H1 (cell line): ENCODE measurements at regions not wholly inside any gene's neighbourhood (a gene's known extent, or its start where the extent isn't known, plus 50 kb on each side); places are given as distances from the start of the nearest gene placed in this dataset.

ENCODE experiments used
- CTCF ChIA-PET: fragments of 300-600 bp; sonication (Branson Sonifier 250); formaldehyde crosslinking; loops from one replicate; lab custom pipeline; 2021; ENCODE audit not compliant: partially characterized antibody; lab: Charles Lee
- POLR2A ChIA-PET: fragments of 300-600 bp; sonication (Branson Sonifier 250); formaldehyde crosslinking; loops from one replicate; lab custom pipeline; 2021; ENCODE audit warnings: inconsistent platforms; ENCODE audit not compliant: partially characterized antibody; lab: Charles Lee
- DNase-seq, 2 experiments: peaks; one replicate each; pipeline versions ENCODE4 v3.0.0 to v3.0.0-alpha.2; 2010 to 2022; ENCODE audit warnings: low spot score in 2 of 2, low read depth in 1 of 2, mixed read lengths in 1 of 2
- FAIRE-seq: peaks from 2 replicates; lab custom pipeline; 2011; peaks lifted over from hg19 to GRCh38; lab: Jason Lieb, UNC
- H2AFZ ChIP-seq: 2 replicates; pipeline ENCODE4 v1.8.1; 2012; ENCODE audit warnings: low read length, inconsistent platforms
- H2AK5ac ChIP-seq: 2 replicates; pipeline ENCODE4 v1.6.1; 2013; ENCODE audit warnings: low read depth, low read length
- H2BK120ac ChIP-seq: replicated peaks from 2 replicates; pipeline ENCODE3; 2013; ENCODE audit warnings: low read depth, low read length, inconsistent platforms
- H2BK12ac ChIP-seq: 2 replicates; pipeline ENCODE4 v1.6.1; 2013; ENCODE audit warnings: low read depth, low read length
- H2BK15ac ChIP-seq: 2 replicates; pipeline ENCODE4 v1.6.1; 2013; ENCODE audit warnings: low read length
- H2BK20ac ChIP-seq: 2 replicates; pipeline ENCODE4 v1.6.1; 2013; ENCODE audit warnings: low read length
- H2BK5ac ChIP-seq: 2 replicates; pipeline ENCODE4 v1.6.1; 2013; ENCODE audit warnings: low read depth, low read length
- H3K14ac ChIP-seq: 2 replicates; pipeline ENCODE4 v1.6.1; 2013; ENCODE audit warnings: inconsistent platforms; ENCODE audit not compliant: insufficient read length
- H3K18ac ChIP-seq: 2 replicates; pipeline ENCODE4 v1.6.1; 2013; ENCODE audit warnings: low read length; ENCODE audit errors: extremely low read depth
- H3K23ac ChIP-seq: 2 replicates; pipeline ENCODE4 v1.6.1; 2013; ENCODE audit warnings: inconsistent platforms; ENCODE audit not compliant: insufficient read length
- H3K23me2 ChIP-seq: 2 replicates; pipeline ENCODE4 v1.6.1; 2013; ENCODE audit warnings: low read depth, low read length
- H3K27ac ChIP-seq: 2 replicates; pipeline ENCODE4 v1.6.1; 2011; ENCODE audit warnings: low read depth, low read length, inconsistent platforms
- H3K27me3 ChIP-seq, 4 experiments: replicated peaks in 1 of 4; 1 replicate in 1 of 4; 2 replicates in 3 of 4; pipeline versions ENCODE4 v1.6.1 to v1.8.1; 2011 to 2013; ENCODE audit warnings: low read length in 3 of 4, mild to moderate bottlenecking in 3 of 4, inconsistent platforms in 2 of 4, mixed read lengths in 2 of 4, moderate library complexity in 1 of 4; ENCODE audit not compliant: control insufficient read depth in 3 of 4, insufficient read depth in 3 of 4; ENCODE audit errors: extremely low read depth in 1 of 4
- H3K36me3 ChIP-seq, 4 experiments: 2 replicates each; pipeline versions ENCODE4 v1.6.1 to v1.8.1; 2011 to 2013; ENCODE audit warnings: mild to moderate bottlenecking in 4 of 4, low read length in 3 of 4, moderate library complexity in 2 of 4, control low read depth in 1 of 4, inconsistent platforms in 1 of 4; ENCODE audit not compliant: insufficient read depth in 4 of 4, control insufficient read depth in 2 of 4
- H3K4ac ChIP-seq: replicated peaks from 2 replicates; pipeline ENCODE3; 2013; ENCODE audit warnings: low read length, low read depth, mixed read lengths, inconsistent platforms; ENCODE audit not compliant: insufficient read length
- H3K4me1 ChIP-seq, 4 experiments: replicated peaks in 1 of 4; 1 replicate in 1 of 4; 2 replicates in 3 of 4; pipeline versions ENCODE4 v1.6.1 to v1.8.1; 2011 to 2013; ENCODE audit warnings: low read length in 3 of 4, inconsistent platforms in 2 of 4, mixed read lengths in 1 of 4; ENCODE audit not compliant: insufficient read depth in 4 of 4, control insufficient read depth in 3 of 4
- H3K4me2 ChIP-seq, 2 experiments: 2 replicates each; pipeline versions ENCODE4 v1.6.1 to v1.8.1; 2011 to 2013; ENCODE audit warnings: low read depth in 2 of 2, low read length in 2 of 2, control low read depth in 1 of 2, inconsistent platforms in 1 of 2, mild to moderate bottlenecking in 1 of 2; ENCODE audit not compliant: insufficient read depth in 1 of 2
- H3K4me3 ChIP-seq, 4 experiments: fragments of 200-600, 300-600 bp in 1 of 4; sonication (generic), shearing (Covaris generic), sonication (Bioruptor Twin) in 1 of 4; 2 replicates each; pipeline versions ENCODE4 v1.5.1 to v1.8.1; 2011 to 2016; ENCODE audit warnings: low read length in 4 of 4, low read depth in 3 of 4, control low read depth in 2 of 4, inconsistent platforms in 2 of 4, mild to moderate bottlenecking in 2 of 4, mixed read lengths in 1 of 4, moderate library complexity in 1 of 4; ENCODE audit not compliant: insufficient read depth in 2 of 4; ENCODE audit errors: extremely low read depth in 1 of 4
- H3K56ac ChIP-seq: replicated peaks from 2 replicates; pipeline ENCODE3; 2013; ENCODE audit warnings: low read depth, mild to moderate bottlenecking, mixed read lengths, low read length, inconsistent platforms; ENCODE audit not compliant: insufficient read length
- H3K79me1 ChIP-seq: 2 replicates; pipeline ENCODE4 v1.6.1; 2013; ENCODE audit warnings: low read depth, low read length, control low read depth
- H3K79me2 ChIP-seq, 2 experiments: 2 replicates each; pipeline versions ENCODE4 v1.6.1 to v1.8.1; 2012 to 2013; ENCODE audit warnings: low read length in 2 of 2, mild to moderate bottlenecking in 2 of 2, inconsistent platforms in 1 of 2; ENCODE audit not compliant: insufficient read depth in 2 of 2, control insufficient read depth in 1 of 2
- H3K9ac ChIP-seq, 4 experiments: replicated peaks in 1 of 4; 1 replicate in 1 of 4; 2 replicates in 3 of 4; pipeline versions ENCODE4 v1.6.1 to v1.8.1; 2011 to 2013; ENCODE audit warnings: low read depth in 3 of 4, low read length in 3 of 4, control low read depth in 2 of 4, mild to moderate bottlenecking in 2 of 4, moderate library complexity in 2 of 4, inconsistent platforms in 1 of 4; ENCODE audit errors: extremely low read depth in 1 of 4
- H3K9me3 ChIP-seq, 2 experiments: 2 replicates each; pipeline versions ENCODE4 v1.6.1 to v1.8.1; 2012 to 2013; ENCODE audit warnings: mild to moderate bottlenecking in 2 of 2, moderate library complexity in 2 of 2, control low read depth in 1 of 2, inconsistent platforms in 1 of 2, low read depth in 1 of 2, low read length in 1 of 2, mixed read lengths in 1 of 2; ENCODE audit not compliant: insufficient read depth in 2 of 2
- H4K20me1 ChIP-seq, 2 experiments: replicated peaks in 1 of 2; 2 replicates each; pipeline versions ENCODE3 to v1.8.1; 2011 to 2013; ENCODE audit warnings: inconsistent platforms in 2 of 2, low read length in 2 of 2, mild to moderate bottlenecking in 1 of 2; ENCODE audit not compliant: insufficient read depth in 2 of 2, control insufficient read depth in 1 of 2
- H4K5ac ChIP-seq: 2 replicates; pipeline ENCODE4 v1.6.1; 2013; ENCODE audit warnings: low read length, low read depth, mixed read lengths, inconsistent platforms; ENCODE audit not compliant: insufficient read length
- H4K8ac ChIP-seq: 2 replicates; pipeline ENCODE4 v1.8.0; 2013; ENCODE audit warnings: mild to moderate bottlenecking, moderate library complexity, low read length, inconsistent platforms; ENCODE audit not compliant: insufficient read depth; ENCODE audit errors: extremely low read depth
- H4K91ac ChIP-seq: replicated peaks from 2 replicates; pipeline ENCODE3; 2013; ENCODE audit warnings: low read length, mixed read lengths, inconsistent platforms; ENCODE audit not compliant: insufficient read length
- POU5F1 ChIP-seq: IDR thresholded peaks from 2 replicates; pipeline ENCODE4 v1.6.1; 2011; ENCODE audit warnings: low read depth, mild to moderate bottlenecking, low read length, moderate library complexity
- SP1 ChIP-seq: IDR thresholded peaks from 2 replicates; pipeline ENCODE4 v1.6.1; 2011; ENCODE audit warnings: low read depth, low read length
- TCF12 ChIP-seq: IDR thresholded peaks from 2 replicates; pipeline ENCODE4 v1.6.1; 2011; ENCODE audit warnings: low read depth, mild to moderate bottlenecking, low read length
- WGBS, 2 experiments: shearing (Covaris generic) in 1 of 2; methylation state at CpG; one replicate each; pipeline versions ENCODE4 v1.1.6 to v1.1.7; 2013 to 2015; ENCODE audit warnings: low lambda C conversion rate in 2 of 2, mixed read lengths in 2 of 2, inconsistent platforms in 1 of 2, low coverage in 1 of 2, missing lambda C conversion rate in 1 of 2; ENCODE audit not compliant: insufficient replicate concordance in 2 of 2, insufficient coverage in 1 of 2, insufficient read length in 1 of 2; ENCODE audit errors: extremely low coverage in 1 of 2, missing lambda C conversion rate in 1 of 2; 5-methylcytosine and 5-hydroxymethylcytosine counted together

GRCh38 chr4:188918787-188919186 lies 779.5 kb downstream of the TRIML1 start:
- H3K9me3 ChIP-seq: 0 out of 4 replicates have a peak, but pooled peaks cover under 1 to 4% of the 10 kb centered on the region in 2 experiments
- no peaks in the 10 kb centered on the region for H3K23me2 ChIP-seq
- TF ChIP-seq POU5F1 (no peak), SP1 (no peak), TCF12 (no peak)
- no peak overlapping the region for H2AK5ac ChIP-seq
- no peak overlapping the region for H4K8ac ChIP-seq
- no peaks in the 10 kb centered on the region for H3K36me3 ChIP-seq
- H2BK15ac ChIP-seq: no peak overlapping the region
- no peak overlapping the region for H2BK20ac ChIP-seq
- H4K5ac ChIP-seq: no peak overlapping the region
- H2BK5ac ChIP-seq: no peak overlapping the region
- H3K23ac ChIP-seq: no peak overlapping the region
- no peak overlapping the region for H2BK12ac ChIP-seq
- no peak overlapping the region for H3K18ac ChIP-seq
- H2AFZ ChIP-seq: no peak overlapping the region
- no peak overlapping the region for H3K9ac ChIP-seq
- H3K4me3 ChIP-seq: no peak overlapping the region
- H3K27ac ChIP-seq: no peak overlapping the region
- H3K14ac ChIP-seq: no peak overlapping the region
- no peaks in the 10 kb centered on the region for H3K27me3 ChIP-seq
- no peaks in the 10 kb centered on the region for H3K79me1 ChIP-seq
- H3K4ac ChIP-seq: no peak overlapping the region
- no peaks in the 10 kb centered on the region for H3K79me2 ChIP-seq
- no peaks in the 10 kb centered on the region for H3K4me1 ChIP-seq
- no peak overlapping the region for H3K4me2 ChIP-seq
- 95% methylated on average over 2 of the region's 2 CpGs; no CpG with 5 or more reads in 1 of the 2 experiments for WGBS, 2 experiments
- no peak overlapping the region for H2BK120ac ChIP-seq
- FAIRE-seq: no peak
- no peak overlapping the region for H4K91ac ChIP-seq
- no peak for DNase-seq
- CTCF ChIA-PET: interaction anchor here (0.6 kb wide), 1 partner anchor 511 kb away, joined by 3 read pairs; no protein-coding TSS in a partner anchor
- H3K56ac ChIP-seq: no peak overlapping the region
- POLR2A ChIA-PET: no interaction called here
- H4K20me1 ChIP-seq: no peaks in the 10 kb centered on the region
